ENCODE measurements at regions not wholly inside any gene's neighbourhood (a gene's known extent, or its start where the extent isn't known, plus 50 kb on each side); places are given as distances from the start of the nearest gene placed in this dataset.

- DNase-seq (ENCODE audit: extremely low read depth, insufficient read length): no peak
- no peaks in the 10 kb centered on the region for H3K36me3 ChIP-seq (ENCODE audit: control insufficient read depth, insufficient read depth, low read length)
- H3K4me3 ChIP-seq (replicated peaks; ENCODE audit: low read depth, low read length): no peak overlapping the region
- TF ChIP-seq, protein P1, sequence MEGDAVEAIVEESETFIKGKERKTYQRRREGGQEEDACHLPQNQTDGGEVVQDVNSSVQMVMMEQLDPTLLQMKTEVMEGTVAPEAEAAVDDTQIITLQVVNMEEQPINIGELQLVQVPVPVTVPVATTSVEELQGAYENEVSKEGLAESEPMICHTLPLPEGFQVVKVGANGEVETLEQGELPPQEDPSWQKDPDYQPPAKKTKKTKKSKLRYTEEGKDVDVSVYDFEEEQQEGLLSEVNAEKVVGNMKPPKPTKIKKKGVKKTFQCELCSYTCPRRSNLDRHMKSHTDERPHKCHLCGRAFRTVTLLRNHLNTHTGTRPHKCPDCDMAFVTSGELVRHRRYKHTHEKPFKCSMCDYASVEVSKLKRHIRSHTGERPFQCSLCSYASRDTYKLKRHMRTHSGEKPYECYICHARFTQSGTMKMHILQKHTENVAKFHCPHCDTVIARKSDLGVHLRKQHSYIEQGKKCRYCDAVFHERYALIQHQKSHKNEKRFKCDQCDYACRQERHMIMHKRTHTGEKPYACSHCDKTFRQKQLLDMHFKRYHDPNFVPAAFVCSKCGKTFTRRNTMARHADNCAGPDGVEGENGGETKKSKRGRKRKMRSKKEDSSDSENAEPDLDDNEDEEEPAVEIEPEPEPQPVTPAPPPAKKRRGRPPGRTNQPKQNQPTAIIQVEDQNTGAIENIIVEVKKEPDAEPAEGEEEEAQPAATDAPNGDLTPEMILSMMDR (IDR thresholded peaks at IDR 0.05; ENCODE audit: insufficient read depth, low read length, poor library complexity, severe bottlenecking): no peak
- no peaks in the 10 kb centered on the region for H3K27me3 ChIP-seq (replicated peaks; ENCODE audit: control insufficient read depth, insufficient read depth, low read length)
These were observed 276.6 kb upstream of the GHITM start for GRCh38 chr10:83862723-83863122.

- TF ChIP-seq, protein P1 (IDR thresholded peaks at IDR 0.05; ENCODE audit: insufficient read depth, low read length, poor library complexity, severe bottlenecking): no peak
- no peaks in the 10 kb centered on the region for H3K36me3 ChIP-seq (ENCODE audit: control insufficient read depth, insufficient read depth, low read length)
- H3K27me3 ChIP-seq (replicated peaks; ENCODE audit: control insufficient read depth, insufficient read depth, low read length): no peaks in the 10 kb centered on the region
- no peak overlapping the region for H3K4me3 ChIP-seq (replicated peaks; ENCODE audit: low read depth, low read length)
- no peak for DNase-seq (ENCODE audit: extremely low read depth, insufficient read length)
These were observed 275.9 kb upstream of the GHITM start for GRCh38 chr10:83863283-83863966.

- DNase-seq (ENCODE audit: extremely low read depth, insufficient read length): no peak
- no peak overlapping the region for H3K4me3 ChIP-seq (replicated peaks; ENCODE audit: low read depth, low read length)
- H3K36me3 ChIP-seq (ENCODE audit: control insufficient read depth, insufficient read depth, low read length): no peaks in the 10 kb centered on the region
- TF ChIP-seq, protein P1 (IDR thresholded peaks at IDR 0.05; ENCODE audit: insufficient read depth, low read length, poor library complexity, severe bottlenecking): no peak
- no peaks in the 10 kb centered on the region for H3K27me3 ChIP-seq (replicated peaks; ENCODE audit: control insufficient read depth, insufficient read depth, low read length)
These were observed 269.4 kb upstream of the GHITM start for GRCh38 chr10:83869898-83870297.

DNA sequence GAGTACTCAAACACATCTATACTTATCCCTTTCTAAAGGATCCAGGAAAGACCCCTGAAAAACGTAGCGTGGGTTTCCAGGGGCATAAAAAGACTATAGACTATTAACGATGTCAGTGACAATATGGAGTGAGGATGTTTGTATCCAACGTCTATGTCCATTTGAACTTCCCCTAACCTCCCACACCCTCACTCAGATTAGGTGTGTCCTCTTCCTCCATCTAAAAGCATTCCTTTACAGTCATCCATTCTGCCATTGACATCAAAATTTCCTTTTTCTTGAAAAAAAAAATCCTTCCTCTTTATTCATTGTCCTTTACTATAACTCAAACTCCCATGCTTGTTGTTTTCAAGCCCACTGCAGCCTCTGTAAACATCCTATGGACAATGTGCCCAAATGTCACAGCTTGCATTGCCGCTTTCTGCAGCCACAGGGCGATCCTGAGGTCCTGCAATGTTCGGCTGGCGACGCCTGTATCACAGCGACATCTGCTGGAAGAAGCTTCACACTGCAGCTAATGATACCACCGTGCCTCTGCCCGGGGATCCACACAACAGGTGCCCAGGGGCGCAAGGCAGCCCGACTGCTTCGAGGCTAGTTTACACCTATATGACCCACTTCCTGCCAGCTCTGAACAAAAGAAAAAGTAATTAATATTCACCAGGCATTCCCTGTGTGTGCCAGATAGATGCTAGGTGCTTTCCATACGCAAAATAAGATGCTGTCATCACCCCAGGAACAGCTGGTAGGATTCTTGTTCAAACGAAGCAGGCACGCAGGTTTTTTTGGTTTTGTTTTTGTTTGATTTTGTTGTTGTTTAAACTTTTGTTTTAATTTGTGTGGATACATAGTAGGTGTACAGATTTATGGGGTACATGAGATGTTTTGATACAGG lies 267.9 kb upstream of the GHITM start:
- peak; percentile 32 for DNase-seq (ENCODE audit: extremely low read depth, insufficient read length)
- Histone ChIP-seq H3K36me3 (ENCODE audit: control insufficient read depth, insufficient read depth, low read length) (no peaks in the 10 kb centered on the region), H3K27me3 (replicated peaks; ENCODE audit: control insufficient read depth, insufficient read depth, low read length) (no peaks in the 10 kb centered on the region), H3K4me3 (replicated peaks; ENCODE audit: low read depth, low read length) (no peak overlapping the region)
- TF ChIP-seq, protein P1 (IDR thresholded peaks at IDR 0.05; ENCODE audit: insufficient read depth, low read length, poor library complexity, severe bottlenecking): peak; percentile 96

DNA sequence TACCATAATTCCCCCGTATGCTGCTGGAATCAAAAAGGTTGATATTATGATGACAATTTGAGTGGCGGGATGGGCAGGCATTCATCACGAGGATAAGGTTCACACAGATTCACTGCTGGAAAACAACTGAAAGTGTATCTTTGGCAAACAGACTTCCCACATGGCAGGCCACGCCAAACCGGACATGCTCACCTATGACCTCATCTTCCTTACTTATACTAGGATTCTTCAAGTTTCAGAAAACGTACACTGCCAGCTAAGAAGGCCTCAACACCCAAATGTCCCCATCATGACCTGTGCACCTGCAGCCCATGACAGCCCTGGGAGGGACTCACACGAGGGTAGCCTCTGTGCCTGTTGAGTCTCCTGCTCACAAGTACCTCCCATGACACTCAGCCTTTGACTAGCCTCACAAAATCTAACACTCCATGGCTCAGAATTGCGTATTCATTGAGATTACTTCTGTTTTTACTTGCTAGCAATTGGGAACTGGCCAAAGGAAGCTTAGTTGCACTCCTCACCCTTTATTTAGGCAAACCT lies 259.0 kb upstream of the GHITM start:
- no peaks in the 10 kb centered on the region for H3K36me3 ChIP-seq (ENCODE audit: control insufficient read depth, insufficient read depth, low read length)
- H3K27me3 ChIP-seq (replicated peaks; ENCODE audit: control insufficient read depth, insufficient read depth, low read length): no peaks in the 10 kb centered on the region
- TF ChIP-seq, protein P1 (IDR thresholded peaks at IDR 0.05; ENCODE audit: insufficient read depth, low read length, poor library complexity, severe bottlenecking): no peak
- no peak overlapping the region for H3K4me3 ChIP-seq (replicated peaks; ENCODE audit: low read depth, low read length)
- no peak for DNase-seq (ENCODE audit: extremely low read depth, insufficient read length)

All from GM06990 (cell line).